ENCODE measurements at regions not wholly inside any gene's neighbourhood (a gene's known extent, or its start where the extent isn't known, plus 50 kb on each side); places are given as distances from the start of the nearest gene placed in this dataset.

DNA sequence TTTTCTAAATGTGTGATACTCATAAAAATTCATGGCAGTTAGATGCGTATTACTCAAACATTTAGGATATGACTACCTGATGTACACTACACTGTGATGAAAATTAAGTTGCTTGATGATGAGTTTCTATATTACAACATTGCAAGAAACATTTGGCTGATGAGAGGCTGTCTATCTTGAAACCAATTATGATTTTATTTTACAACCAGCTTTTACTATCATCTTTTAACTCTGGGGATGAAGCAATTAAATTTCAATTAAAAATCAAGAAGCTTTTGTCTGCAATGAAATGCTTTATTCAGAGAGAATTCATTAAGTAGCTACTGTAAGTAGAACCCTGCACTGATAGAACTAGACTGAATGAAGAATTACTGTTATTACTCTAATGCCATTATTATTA lies 500.4 kb downstream of the KCTD16 start:
- TF ChIP-seq FOXP2 (optimal IDR thresholded peaks at IDR 0.05; ENCODE audit: borderline replicate concordance, extremely low read depth, extremely low read length, insufficient read depth) (no peak), POLR2AphosphoS5 (IDR thresholded peaks at IDR 0.05; ENCODE audit: low read depth, low read length) (no peak), TAF1 (IDR thresholded peaks at IDR 0.05; ENCODE audit: borderline replicate concordance, insufficient read depth, low read length) (no peak), SIN3A (IDR thresholded peaks at IDR 0.05; ENCODE audit: borderline replicate concordance, insufficient read depth, low read length) (no peak)
- TF ChIP-seq, protein P1, sequence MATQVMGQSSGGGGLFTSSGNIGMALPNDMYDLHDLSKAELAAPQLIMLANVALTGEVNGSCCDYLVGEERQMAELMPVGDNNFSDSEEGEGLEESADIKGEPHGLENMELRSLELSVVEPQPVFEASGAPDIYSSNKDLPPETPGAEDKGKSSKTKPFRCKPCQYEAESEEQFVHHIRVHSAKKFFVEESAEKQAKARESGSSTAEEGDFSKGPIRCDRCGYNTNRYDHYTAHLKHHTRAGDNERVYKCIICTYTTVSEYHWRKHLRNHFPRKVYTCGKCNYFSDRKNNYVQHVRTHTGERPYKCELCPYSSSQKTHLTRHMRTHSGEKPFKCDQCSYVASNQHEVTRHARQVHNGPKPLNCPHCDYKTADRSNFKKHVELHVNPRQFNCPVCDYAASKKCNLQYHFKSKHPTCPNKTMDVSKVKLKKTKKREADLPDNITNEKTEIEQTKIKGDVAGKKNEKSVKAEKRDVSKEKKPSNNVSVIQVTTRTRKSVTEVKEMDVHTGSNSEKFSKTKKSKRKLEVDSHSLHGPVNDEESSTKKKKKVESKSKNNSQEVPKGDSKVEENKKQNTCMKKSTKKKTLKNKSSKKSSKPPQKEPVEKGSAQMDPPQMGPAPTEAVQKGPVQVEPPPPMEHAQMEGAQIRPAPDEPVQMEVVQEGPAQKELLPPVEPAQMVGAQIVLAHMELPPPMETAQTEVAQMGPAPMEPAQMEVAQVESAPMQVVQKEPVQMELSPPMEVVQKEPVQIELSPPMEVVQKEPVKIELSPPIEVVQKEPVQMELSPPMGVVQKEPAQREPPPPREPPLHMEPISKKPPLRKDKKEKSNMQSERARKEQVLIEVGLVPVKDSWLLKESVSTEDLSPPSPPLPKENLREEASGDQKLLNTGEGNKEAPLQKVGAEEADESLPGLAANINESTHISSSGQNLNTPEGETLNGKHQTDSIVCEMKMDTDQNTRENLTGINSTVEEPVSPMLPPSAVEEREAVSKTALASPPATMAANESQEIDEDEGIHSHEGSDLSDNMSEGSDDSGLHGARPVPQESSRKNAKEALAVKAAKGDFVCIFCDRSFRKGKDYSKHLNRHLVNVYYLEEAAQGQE (IDR thresholded peaks at IDR 0.05; ENCODE audit: insufficient read depth in 1 of 2, low read depth in 2 of 2, low read length in 2 of 2), result no peak

DNA sequence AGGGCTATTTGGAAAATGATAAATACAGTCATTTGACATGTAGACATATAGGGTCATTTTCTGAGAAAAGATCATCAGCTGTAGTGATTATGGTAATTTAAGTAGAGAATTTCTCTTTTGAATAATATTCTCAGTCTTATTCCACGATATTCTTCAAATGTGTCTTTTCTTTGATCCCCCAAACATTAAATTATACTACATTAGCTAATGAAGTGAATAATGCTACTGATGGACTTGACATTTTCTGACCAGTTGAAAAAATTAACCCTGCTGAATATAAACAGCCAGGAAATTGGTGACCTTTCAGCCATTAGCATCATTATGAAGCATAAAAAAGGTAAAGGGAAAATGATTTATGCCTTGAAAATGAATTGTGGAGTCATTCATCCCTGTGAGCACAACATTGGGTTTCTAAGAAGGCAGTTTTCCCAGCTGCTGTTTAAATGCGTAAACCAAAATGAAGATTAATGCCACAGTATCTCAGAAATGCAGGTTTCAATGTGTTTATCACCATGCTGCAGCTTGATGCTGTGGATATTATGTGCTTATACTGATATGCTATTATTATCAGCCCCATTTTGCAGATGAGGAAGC lies 489.1 kb downstream of the KCTD16 start:
- TF ChIP-seq, protein P1 (IDR thresholded peaks at IDR 0.05; ENCODE audit: insufficient read depth in 1 of 2, low read depth in 2 of 2, low read length in 2 of 2), result no peak
- TF ChIP-seq FOXP2 (optimal IDR thresholded peaks at IDR 0.05; ENCODE audit: borderline replicate concordance, extremely low read depth, extremely low read length, insufficient read depth) (no peak), POLR2AphosphoS5 (IDR thresholded peaks at IDR 0.05; ENCODE audit: low read depth, low read length) (no peak), TAF1 (IDR thresholded peaks at IDR 0.05; ENCODE audit: borderline replicate concordance, insufficient read depth, low read length) (no peak), SIN3A (IDR thresholded peaks at IDR 0.05; ENCODE audit: borderline replicate concordance, insufficient read depth, low read length) (no peak)

DNA sequence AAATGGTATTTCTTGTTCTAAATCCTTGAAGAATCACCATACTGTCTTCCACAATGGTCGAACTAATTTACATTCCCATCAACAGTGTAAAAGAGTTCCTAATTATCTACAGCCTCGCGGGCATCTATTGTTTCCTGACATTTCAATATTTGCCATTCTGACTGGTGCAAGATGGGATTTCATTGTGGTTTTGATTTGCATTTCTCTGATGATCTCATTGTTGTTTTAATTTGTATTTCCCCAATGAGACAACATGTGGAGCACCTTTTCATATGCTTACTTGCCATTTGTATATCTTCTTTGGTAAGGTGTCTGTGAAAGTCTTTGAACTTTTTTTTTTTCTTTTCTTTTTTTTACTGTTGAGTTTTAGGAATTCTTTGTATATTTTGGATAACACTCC lies 473.6 kb downstream of the KCTD16 start:
- TF ChIP-seq TAF1 (IDR thresholded peaks at IDR 0.05; ENCODE audit: borderline replicate concordance, insufficient read depth, low read length) (no peak), POLR2AphosphoS5 (IDR thresholded peaks at IDR 0.05; ENCODE audit: low read depth, low read length) (no peak)
- TF ChIP-seq, protein P1 (IDR thresholded peaks at IDR 0.05; ENCODE audit: insufficient read depth in 1 of 2, low read depth in 2 of 2, low read length in 2 of 2), result no peak

DNA sequence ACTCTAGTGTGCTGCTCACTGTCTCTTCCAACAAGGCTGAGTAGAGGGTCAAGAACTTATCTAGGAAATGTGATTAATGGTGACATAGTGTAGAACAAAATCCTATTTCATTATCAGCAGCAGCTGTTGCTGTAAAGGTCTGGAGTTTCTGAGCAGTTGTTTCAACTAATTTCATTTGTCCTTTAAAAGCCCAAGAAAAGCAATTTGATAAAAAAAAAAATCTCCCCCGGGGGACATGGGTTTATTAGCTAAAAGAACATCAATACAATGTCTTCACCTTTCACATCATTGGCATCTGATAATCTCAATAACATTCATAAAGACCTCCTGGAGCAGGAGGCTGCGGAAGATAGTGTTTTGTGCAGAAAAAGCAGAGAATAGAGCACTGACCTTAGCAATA lies 468.1 kb downstream of the KCTD16 start:
- no peak for TF ChIP-seq TAF1 (IDR thresholded peaks at IDR 0.05; ENCODE audit: borderline replicate concordance, insufficient read depth, low read length)
- TF ChIP-seq SIN3A (IDR thresholded peaks at IDR 0.05; ENCODE audit: borderline replicate concordance, insufficient read depth, low read length), result no peak
- TF ChIP-seq POLR2AphosphoS5 (IDR thresholded peaks at IDR 0.05; ENCODE audit: low read depth, low read length), result no peak

DNA sequence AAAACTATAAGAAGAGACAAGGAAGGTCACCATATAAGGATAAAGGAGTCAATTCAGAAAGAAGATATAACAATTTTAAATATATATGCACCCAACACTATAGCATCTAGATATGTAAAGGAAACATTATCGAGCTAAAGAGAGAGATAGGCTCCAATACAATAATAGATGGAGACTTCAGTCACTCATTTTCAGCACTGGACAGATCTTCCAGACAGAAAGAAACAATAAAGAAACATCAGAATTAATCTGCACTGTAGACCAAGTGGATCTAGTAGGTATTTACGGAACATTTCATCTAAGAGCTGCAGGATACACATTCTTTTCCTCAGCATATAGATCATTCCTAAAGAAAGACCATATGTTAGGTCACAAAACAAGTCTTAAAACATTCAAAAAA lies 463.5 kb downstream of the KCTD16 start:
- no peak for TF ChIP-seq SIN3A (IDR thresholded peaks at IDR 0.05; ENCODE audit: borderline replicate concordance, insufficient read depth, low read length)
- TF ChIP-seq FOXP2 (optimal IDR thresholded peaks at IDR 0.05; ENCODE audit: borderline replicate concordance, extremely low read depth, extremely low read length, insufficient read depth), result no peak
- TF ChIP-seq POLR2AphosphoS5 (IDR thresholded peaks at IDR 0.05; ENCODE audit: low read depth, low read length), result no peak
- TF ChIP-seq, protein P1 (IDR thresholded peaks at IDR 0.05; ENCODE audit: insufficient read depth in 1 of 2, low read depth in 2 of 2, low read length in 2 of 2), result no peak
- no peak for TF ChIP-seq TAF1 (IDR thresholded peaks at IDR 0.05; ENCODE audit: borderline replicate concordance, insufficient read depth, low read length)
